ENCODE measurements at regions not wholly inside any gene's neighbourhood (a gene's known extent, or its start where the extent isn't known, plus 50 kb on each side); places are given as distances from the start of the nearest gene placed in this dataset.

DNA sequence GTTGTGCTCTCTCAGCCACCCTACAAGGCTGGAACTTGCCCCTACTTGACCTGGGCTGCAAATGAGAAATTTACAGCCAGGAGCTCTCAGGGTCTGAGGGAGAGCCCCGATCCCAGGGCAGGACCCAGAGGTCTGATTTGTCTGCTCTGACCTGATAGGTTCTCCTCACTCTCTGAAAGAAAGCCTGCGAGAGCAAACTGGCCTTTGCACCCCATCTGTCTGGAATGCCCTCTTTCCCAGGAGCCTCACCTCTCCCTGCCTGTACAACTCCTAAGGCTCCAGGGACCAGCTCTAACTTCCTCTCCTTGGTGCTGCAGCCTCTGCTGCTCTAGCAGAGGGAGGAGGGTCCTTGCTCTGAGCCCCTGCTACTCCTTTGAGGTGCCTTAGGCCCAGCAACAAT, 137.8 kb downstream of the UQCRFS1 start:
- H3K36me3 ChIP-seq = no peaks in the 10 kb centered on the region
- intact Hi-C loops (cut with DNase I; ENCODE audit: low total_unique reads) = no loop called here
- WGBS, 5 donors = 73 to 92% (median 84%) methylated on average over 2 of the region's 2 CpGs
- no peaks in the 10 kb centered on the region for H3K27me3 ChIP-seq (replicated peaks in 1 of 7)
- no peak for TF ChIP-seq POLR2A (IDR thresholded peaks at IDR 0.05)
- no peak for TF ChIP-seq POLR2AphosphoS5 (IDR thresholded peaks at IDR 0.05)
- TF ChIP-seq, protein P1, sequence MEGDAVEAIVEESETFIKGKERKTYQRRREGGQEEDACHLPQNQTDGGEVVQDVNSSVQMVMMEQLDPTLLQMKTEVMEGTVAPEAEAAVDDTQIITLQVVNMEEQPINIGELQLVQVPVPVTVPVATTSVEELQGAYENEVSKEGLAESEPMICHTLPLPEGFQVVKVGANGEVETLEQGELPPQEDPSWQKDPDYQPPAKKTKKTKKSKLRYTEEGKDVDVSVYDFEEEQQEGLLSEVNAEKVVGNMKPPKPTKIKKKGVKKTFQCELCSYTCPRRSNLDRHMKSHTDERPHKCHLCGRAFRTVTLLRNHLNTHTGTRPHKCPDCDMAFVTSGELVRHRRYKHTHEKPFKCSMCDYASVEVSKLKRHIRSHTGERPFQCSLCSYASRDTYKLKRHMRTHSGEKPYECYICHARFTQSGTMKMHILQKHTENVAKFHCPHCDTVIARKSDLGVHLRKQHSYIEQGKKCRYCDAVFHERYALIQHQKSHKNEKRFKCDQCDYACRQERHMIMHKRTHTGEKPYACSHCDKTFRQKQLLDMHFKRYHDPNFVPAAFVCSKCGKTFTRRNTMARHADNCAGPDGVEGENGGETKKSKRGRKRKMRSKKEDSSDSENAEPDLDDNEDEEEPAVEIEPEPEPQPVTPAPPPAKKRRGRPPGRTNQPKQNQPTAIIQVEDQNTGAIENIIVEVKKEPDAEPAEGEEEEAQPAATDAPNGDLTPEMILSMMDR (IDR thresholded peaks at IDR 0.05 in 8 of 11, conservative IDR thresholded peaks at IDR 0.05 in 3 of 11) = no peak
- no peaks in the 10 kb centered on the region for H3K4me1 ChIP-seq
- H3K27ac ChIP-seq = no peak overlapping the region
- no peaks in the 10 kb centered on the region for H3K9me3 ChIP-seq
- no peak for DNase-seq
- H3K4me3 ChIP-seq = no peak overlapping the region

DNA sequence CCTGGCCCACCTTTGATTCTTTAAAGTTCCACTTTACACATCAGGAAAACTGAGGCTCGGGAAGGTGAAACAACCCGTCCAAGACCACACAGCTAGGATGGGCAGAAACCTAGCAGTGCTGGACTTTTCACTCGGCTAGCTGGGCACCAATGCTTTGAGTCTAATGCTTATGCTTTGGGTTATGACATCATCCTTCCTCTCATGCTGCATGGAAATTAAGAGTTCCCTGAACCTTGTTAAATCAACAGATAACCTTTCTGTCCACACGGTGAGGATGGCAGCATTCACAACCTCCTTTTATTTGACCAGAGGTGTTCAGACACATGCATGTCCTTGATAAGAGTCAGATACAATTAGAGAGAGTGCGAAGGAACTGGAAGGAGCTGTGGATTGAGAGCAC, 138.4 kb downstream of the UQCRFS1 start:
- TF ChIP-seq POLR2AphosphoS5 (IDR thresholded peaks at IDR 0.05) (no peak), POLR2A (IDR thresholded peaks at IDR 0.05) (no peak)
- TF ChIP-seq, protein P1 (IDR thresholded peaks at IDR 0.05 in 8 of 11, conservative IDR thresholded peaks at IDR 0.05 in 3 of 11) = no peak
- WGBS, 5 donors = 83 to 95% (median 86%) methylated on average over 5 of the region's 5 CpGs
- intact Hi-C loops (cut with DNase I; ENCODE audit: low total_unique reads) = no loop called here

DNA sequence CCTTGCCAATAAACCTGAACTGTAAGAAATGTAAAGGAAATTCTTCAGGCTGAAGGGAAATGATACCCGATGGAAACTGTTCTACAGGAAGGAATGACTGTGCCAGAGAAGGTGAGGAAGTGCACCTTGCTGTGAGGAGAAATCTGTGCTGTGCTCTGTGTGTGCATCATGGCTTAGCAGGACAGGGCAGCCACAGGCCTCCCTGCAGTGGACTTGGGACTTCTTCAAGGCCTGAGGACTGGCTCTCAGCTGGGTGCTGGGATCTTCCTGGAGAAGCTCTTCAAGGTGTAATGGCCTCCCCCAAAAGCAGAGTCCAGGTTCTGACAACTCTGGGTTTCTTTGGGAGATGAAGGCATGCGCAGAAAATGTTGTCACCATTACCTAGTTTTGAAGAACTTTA, 145.1 kb downstream of the UQCRFS1 start:
- H3K27me3 ChIP-seq (replicated peaks in 1 of 7) = peaks cover 0 to 15% (median 0%) of the 10 kb centered on the region in 7 donors
- no peaks in the 10 kb centered on the region for H3K36me3 ChIP-seq
- WGBS, 5 donors = 80 to 87% (median 82%) methylated on average over 2 of the region's 2 CpGs
- no peak overlapping the region for H3K4me3 ChIP-seq
- TF ChIP-seq POLR2A (IDR thresholded peaks at IDR 0.05) (no peak), POLR2AphosphoS5 (IDR thresholded peaks at IDR 0.05) (no peak)
- TF ChIP-seq, protein P1 (IDR thresholded peaks at IDR 0.05 in 8 of 11, conservative IDR thresholded peaks at IDR 0.05 in 3 of 11) = no peak
- H3K27ac ChIP-seq = no peak overlapping the region
- intact Hi-C loops (cut with DNase I; ENCODE audit: low total_unique reads) = no loop called here
- no peak for DNase-seq
- H3K4me1 ChIP-seq = no peaks in the 10 kb centered on the region
- H3K9me3 ChIP-seq = peaks cover 0 to 17% (median 4%) of the 10 kb centered on the region in 8 donors

More for the DNA sequence above, 138.4 kb downstream of the UQCRFS1 start:
- H3K36me3 ChIP-seq = no peaks in the 10 kb centered on the region
- no peaks in the 10 kb centered on the region for H3K27me3 ChIP-seq (replicated peaks in 1 of 7)
- H3K4me1 ChIP-seq = no peaks in the 10 kb centered on the region
- H3K27ac ChIP-seq = no peak overlapping the region
- H3K4me3 ChIP-seq = no peak overlapping the region
- H3K9me3 ChIP-seq = no peaks in the 10 kb centered on the region
- DNase-seq = no peak

DNA sequence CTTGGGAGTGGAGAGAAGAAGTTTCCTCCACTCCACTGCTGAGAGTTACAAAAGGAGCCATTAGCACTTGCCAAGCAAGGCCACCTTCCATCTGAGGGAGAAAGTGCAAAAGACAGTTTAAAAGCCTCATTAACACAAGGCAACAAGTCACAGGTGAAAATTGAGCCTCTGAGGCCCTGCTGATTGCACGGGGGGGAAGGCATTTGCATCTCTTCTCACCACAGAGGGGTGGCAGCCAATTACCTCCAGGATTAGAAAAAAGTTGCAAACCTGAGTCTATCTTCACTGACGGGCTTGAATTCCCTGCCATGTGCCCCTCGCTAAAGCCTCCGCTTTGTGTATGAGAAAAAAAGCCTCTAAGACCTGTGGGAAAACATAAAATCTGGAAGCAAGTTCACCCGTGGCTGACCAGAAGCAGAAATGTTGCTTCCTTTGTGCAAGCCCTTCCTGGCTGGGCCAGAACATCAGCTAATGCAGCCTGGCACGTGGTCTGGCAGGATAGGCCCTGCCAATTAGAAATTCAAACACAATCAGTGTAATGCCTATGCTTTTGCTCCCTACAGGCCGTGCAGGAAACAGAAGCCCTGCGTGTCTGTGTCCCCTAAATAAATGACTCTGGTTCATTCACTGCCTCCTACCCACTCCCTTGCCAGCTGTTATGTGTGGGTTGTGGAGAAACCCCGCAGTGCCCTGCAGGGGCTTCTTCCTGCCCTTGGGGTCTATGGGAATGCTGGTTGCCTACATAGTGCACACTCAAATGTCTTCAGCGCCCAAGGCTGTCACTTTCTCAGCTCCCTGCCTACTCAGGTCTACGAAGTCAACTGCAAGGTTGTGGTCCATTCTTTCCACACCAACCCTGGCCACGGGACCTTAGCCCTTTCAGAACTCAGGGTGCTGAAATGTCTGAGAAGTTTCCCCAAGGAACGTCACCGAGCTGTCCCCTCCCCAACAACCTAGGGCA, 150.2 kb downstream of the UQCRFS1 start:
- intact Hi-C loops (cut with DNase I; ENCODE audit: low total_unique reads) = no loop called here
- Histone ChIP-seq H3K36me3 (no peaks in the 10 kb centered on the region), H3K4me3 (no peak overlapping the region), H3K27me3 (replicated peaks in 1 of 7) (peaks cover 0 to 35% (median 0%) of the 10 kb centered on the region in 7 donors), H3K9me3 (peaks cover 0 to 29% (median 3%) of the 10 kb centered on the region in 8 donors), H3K4me1 (no peaks in the 10 kb centered on the region), H3K27ac (no peak overlapping the region)
- TF ChIP-seq POLR2AphosphoS5 (IDR thresholded peaks at IDR 0.05) (no peak), POLR2A (IDR thresholded peaks at IDR 0.05) (no peak)
- TF ChIP-seq, protein P1 (IDR thresholded peaks at IDR 0.05 in 8 of 11, conservative IDR thresholded peaks at IDR 0.05 in 3 of 11) = no peak
- DNase-seq = no peak
- 36 to 48% (median 43%) methylated on average over 13 to 14 of the region's 14 CpGs for WGBS, 5 donors

Data from spleen (tissue), 11 donors.